Glomerular visceral epithelial cell (primary cell): ENCODE measurements at regions not wholly inside any gene's neighbourhood (a gene's known extent, or its start where the extent isn't known, plus 50 kb on each side); places are given as distances from the start of the nearest gene placed in this dataset.
"Not testable (repeated sequence)": the region's sequence is repeated elsewhere in the genome, so short reads cannot be mapped to it uniquely, and the experiment has no call there.

Source experiments
- DNase-seq: peaks from one replicate; pipeline ENCODE4 v3.0.0-alpha.2; 2016; ENCODE audit errors: extremely low spot score

DNA sequence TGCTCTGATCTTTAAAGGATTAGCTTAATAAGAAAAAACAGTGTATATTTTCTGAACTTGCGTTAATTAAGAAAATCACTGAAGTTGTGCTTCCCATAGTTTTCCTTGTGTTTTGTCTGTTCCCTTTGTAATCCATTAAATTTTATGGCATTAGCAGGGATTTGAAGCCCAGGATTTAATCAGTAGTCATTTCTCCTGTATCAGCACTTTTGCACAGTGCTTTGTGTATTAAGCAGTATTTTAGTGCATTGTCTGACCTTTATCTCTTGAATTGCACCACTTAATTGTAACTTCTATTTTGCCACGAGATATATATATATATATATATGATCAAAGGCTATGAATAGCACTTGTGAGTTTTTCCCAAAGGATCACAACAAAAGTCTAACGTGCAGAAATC is 133.7 kb downstream of the S1PR1 start:
- no peak for DNase-seq

GRCh38 chr1:101371259-101371658 is 134.4 kb downstream of the S1PR1 start:
- peak; percentile 35 for DNase-seq

DNA sequence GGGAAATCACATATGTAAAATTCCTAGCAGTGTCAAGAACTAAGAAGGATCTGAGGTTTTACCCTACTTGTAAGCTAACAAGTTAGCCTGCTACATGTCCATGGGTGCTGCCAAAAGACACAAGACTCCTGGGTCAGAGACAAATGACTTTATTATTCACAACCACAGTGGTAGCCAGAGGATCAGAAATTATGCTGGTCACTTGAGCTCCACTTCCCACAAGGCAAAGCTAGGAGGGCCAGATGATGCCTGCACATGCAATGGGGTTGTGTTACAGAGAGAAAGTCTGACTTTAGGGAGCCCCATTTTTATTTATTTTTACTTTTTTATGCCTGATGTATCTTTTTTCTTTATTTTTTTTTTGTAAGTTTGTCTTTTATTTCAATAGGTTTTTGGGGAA is 136.8 kb downstream of the S1PR1 start:
- DNase-seq = no peak

DNA sequence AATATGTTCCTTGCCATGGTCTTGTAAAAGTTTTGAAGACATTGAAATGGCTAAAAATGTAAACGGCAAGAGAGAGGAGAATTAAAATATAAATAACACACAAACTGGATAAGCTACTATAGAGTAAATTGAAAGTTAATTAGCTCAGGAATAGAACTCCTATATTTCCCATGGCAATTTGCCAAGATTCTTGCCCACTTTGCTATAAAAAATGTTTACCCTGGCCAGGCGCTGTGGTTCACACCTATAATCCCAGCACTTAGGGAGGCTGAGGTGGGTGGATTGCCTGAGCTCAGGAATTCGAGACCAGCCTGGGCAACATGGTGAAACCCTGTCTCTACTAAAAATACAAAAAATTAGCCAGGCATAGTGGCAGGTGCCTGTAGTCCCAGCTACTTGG is 138.6 kb downstream of the S1PR1 start:
- DNase-seq = not testable (repeated sequence)

DNA sequence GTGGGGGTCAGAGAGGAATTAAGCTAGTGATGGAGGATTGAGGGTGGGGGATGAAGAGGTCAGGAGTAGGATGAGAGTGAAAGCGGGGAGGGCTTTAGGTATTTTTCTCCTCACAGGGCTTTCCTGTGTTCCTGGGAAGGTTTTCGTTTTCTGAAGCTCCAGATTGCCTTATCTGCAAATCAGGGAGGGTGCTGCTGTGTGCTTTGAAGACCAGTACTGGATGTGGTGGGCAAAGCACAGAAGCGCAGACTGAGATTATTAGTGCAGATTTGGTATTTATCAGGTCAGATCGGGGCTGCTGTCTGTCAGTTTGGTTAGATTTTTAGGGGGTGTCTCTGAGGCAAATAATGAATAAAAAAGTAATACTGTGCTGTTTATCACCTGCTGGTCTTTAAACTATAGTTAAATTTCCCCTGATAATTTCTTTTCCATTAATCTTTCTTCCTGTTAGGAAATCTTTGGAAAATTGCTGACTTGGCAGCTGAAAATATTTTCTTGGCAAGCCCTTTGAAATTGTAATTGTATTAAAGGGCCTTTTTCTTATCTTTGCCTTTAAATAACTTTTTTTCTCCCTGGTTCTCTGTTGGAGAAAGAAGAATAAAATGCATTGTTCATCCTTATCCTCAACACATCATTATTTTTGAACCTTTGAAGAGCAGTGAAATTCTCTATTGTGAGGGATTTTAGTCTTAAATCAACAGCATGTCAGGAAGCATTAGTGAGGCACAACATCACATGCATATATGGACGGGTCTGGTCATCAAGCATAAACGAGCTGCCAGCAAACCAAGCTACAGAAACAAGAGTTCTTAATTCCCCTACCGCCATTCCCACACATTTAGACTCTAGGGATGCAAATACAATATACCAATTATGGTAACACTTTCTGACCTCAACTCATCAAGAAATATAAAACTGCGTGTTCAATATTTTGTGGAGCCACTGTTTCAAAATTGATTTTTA is 139.6 kb downstream of the S1PR1 start:
- no peak for DNase-seq

- no peak for DNase-seq
Observed at GRCh38 chr1:101377084-101377835, 140.4 kb downstream of the S1PR1 start.

DNA sequence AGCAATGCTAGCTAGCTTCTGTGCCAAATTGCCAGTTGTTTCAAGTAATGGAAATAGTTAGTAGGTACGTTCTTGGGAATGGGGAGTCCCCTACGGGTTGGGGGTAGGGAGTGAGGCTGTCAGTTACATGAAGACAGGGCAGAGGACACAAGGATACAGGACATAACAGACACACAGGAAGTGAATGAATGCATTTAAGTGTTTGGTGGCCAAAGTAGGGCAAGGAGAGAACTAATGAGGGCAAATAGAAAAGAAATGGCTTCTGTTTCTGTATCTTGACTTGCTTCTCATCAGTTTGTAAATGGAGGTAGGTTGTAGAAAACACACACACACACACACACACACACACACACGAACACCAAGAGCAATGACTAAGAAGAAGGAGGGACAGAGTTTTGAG is 142.2 kb downstream of the S1PR1 start:
- DNase-seq = no peak

DNA sequence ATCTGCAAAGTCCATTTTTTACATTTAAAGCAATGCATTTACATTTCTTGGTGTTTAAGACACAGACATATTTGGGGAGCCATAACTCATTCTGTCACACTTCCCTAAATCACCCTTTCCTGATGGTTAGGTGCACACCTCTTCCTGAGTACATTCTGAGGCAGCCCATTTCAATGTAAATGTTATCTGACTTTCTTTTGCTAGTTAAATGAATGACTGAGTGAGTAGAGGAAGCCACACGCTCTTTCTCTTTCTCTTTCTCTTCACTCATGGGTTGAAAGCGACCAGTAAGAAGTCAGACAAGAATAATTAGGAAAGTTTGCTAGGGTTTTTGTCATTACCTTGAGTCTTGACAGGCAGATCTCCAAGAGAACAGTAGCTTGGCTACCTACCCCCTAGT is 143.1 kb downstream of the S1PR1 start:
- no peak for DNase-seq

- no peak for DNase-seq
Observed at GRCh38 chr1:101382135-101382534, 145.3 kb downstream of the S1PR1 start.

DNA sequence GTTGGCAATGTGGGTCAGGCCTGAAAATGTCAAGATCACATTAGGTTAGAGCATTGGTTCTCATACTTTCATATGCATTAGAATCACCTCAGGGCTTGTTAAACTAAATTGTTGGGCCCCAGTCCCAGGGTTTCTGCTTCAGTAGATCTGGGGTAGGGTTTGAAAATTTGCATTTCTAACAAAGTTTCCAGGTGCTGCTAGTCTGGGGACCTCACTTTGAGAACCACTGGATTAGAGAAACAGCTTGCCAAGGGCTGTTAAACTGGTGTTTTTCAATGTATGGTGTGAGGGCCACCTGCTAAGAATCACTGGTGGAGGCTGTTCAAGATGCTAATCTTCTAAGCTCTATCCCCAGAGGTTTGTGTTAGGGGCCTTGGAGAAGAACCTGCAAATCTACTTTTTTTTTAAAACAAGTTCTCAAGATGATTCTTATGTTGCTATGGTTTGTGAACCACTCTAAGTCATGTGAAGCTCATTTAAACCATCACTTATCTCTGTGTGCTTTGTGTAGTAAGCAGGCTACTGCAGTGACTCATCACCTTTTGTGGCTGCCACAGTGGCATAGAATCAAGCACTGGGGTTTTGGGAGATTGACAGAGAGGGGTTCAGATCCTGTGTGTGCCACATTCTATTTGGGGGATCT is 152.2 kb downstream of the S1PR1 start:
- DNase-seq = no peak

- DNase-seq = no peak
Observed at GRCh38 chr1:101389547-101389929, 152.7 kb downstream of the S1PR1 start.

GRCh38 chr1:101392552-101392951 is 155.7 kb downstream of the S1PR1 start:
- DNase-seq = no peak

DNA sequence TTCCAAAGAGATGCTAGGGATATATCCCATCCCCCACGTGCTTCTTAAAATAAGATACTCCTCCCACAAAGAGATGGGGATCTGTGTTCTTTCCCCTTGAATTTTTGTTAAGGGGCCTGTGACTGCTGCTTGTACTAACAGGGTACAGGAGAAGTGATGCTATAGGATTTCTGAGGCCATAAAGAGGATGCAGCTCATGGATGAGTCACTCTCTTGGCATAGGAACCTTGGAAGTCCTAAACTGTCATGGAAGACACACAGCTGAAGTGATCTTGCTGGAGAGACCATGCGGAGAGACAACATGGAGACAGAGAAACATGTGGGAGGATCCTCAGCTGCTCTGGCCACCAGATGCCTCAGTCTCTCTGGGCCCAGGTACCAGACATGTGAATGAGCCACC is 157.2 kb downstream of the S1PR1 start:
- no peak for DNase-seq

DNA sequence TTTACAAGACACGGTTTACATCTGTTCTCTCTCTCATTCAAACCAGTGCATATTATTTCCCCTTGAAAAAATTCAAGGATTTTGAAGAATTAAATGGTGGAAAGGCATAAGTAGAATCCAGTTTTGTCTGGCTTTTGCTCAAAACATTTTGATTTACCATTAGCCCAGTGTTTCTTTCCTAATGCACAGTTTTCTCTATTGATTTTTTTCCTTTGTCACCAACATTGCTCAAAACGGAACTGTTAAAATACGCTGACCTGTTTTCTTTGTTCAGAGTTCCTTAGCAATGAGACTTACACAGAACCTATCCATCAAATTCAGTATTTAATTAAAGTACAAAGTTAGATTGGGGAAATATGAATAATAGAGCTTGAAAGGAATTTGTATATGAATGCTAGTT is 162.4 kb downstream of the S1PR1 start:
- no peak for DNase-seq

- DNase-seq = no peak
Observed at GRCh38 chr1:101406271-101406670, 169.5 kb downstream of the S1PR1 start.

GRCh38 chr1:101406681-101407080 is 169.9 kb downstream of the S1PR1 start:
- DNase-seq = no peak

DNA sequence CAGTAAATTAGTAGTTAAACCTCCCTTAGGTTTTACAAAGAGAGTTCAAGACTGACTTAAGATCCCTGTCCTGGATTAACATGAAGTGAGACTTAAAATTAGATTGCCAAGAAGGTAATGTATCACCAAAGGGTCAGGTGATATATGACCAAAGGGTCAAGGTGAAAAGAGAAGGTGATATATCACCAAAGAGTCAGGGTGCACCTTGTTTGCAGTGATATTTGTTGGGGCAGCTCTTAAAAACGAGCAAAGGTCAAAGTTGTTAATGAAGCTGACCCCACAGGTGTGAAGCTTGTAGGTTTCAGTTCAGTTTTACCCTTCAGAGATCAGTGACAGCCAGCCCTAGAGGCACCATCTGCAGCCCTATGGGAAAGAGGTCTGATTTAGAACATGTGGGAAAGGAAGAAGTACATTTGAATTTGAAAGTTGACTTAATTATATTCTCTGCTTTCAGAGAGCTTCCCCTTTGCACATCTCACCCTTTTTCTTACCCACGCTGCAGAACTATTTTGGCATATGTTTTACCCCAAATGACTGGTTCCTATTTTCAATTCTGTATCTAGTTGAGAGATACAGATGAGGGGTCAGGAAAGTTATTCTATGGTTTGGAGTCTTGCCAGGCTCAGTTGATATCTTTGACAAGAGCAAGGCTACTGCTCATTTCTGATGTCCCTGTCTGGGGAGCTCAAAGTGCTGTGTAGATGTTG is 170.8 kb downstream of the S1PR1 start:
- DNase-seq = no peak

DNA sequence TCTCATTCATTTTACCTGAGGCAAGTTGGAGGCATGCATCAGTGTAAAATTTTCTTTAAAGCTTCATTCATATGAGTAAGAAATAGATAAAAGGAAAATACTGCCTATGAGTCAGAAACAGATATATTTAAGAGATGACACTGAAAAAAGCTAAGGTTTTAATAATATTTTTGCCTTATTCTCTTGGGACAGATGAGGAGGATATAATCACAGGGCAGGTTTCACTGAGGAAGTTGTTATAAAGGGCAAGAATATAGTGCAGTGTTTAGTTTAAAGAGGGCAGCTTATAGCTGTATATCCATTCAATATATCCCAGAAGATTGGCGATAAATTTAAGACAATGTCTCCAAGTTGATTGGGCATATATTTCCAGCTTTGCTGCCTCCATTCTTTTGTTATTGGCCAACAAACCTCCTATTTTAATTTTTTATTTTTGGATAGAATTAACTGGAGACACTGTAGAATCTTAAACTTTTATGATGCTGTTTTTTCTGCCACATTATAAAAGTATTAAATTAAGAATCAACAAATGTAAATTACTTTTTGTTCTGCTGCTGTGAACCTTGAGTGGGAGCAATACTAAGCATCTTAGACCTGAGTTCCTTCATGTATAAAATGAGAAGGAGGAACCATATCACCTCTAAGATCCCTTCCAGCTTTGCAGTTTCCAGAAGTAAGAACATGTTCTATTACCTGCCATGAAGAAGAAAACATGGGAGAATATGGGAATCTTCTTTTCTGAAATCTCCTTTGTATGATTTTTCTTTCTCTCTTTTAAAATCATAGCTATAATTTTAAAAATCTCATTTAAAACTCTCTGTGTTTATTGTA is 171.6 kb downstream of the S1PR1 start:
- no peak for DNase-seq

DNA sequence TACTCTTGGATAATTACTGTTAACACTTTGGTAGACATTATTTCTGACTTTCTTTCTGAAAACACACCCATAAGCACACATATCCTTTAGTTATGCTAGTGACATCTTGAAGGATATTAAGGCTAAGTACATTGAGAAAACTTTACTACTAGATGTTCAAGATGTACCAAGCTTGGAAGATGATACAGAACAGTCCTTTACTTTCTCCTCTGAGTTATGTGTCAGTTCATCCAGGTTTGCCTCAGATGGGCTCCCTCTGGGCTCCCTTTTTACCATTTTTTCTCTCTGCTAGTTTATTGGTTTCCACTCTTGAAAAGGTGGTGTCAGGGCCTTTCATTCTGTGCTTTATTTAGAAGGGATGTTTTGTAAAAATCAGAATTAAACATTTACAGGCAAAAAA is 172.3 kb downstream of the S1PR1 start:
- no peak for DNase-seq

DNA sequence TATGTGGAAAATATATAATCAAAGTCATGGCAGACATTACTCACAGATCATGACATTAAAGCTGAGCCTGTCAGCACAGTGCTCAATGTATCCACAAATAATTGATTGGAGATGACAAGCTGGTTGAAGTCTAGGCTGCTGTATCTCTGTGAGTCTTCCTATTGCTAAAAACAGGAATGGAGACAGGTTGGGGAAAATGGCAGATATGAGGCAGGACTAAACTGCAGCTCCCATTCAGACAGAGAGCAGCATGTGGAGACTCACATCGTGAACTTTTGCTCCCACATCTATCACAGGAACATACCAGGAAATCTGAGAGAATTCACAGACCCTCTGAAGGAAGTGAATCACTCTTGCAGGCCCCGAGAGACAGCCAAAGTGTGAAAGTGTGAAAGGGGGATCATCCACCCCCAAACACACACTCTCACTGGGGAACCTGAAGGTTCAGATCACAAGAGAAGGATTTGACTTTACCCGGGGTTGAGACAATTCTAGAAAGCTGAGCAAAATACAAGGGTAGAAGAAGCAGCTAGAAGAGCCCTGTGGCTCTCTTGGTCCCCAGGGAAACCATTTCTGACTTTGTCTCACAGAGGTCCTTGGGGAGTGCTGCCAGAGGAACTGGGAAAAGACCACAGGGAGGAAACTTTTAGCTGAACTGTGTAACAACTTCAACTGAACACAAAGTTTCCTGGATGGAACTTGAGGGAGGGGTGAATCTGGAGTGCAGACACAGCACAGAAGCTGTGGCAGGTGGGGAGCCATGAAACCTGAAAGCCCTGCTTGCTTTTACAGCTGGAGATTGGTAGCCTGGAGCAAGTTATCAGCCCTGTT is 173.4 kb downstream of the S1PR1 start:
- no peak for DNase-seq
